Endothelial cell of umbilical vein (primary cell): ENCODE measurements at regions not wholly inside any gene's neighbourhood (a gene's known extent, or its start where the extent isn't known, plus 50 kb on each side); places are given as distances from the start of the nearest gene placed in this dataset.

ENCODE experiments used
- BruUV-seq: library from RNA; stranded (reverse); fragments of 400-500 nt; replicated peaks from 2 replicates; lab custom pipeline; 2021; lab: Mats Ljungman, UMichigan
- CTCF ChIA-PET: fragments of 300-600, 350-600 bp; sonication (Branson Sonifier 250); formaldehyde crosslinking; loops from one replicate; lab custom pipeline; 2021; ENCODE audit warnings: antibody characterized with exemption, inconsistent platforms; lab: Charles Lee
- POLR2A ChIA-PET: fragments of 300-600, 350-600 bp; sonication (Branson Sonifier 250); formaldehyde crosslinking; loops from one replicate; lab custom pipeline; 2021; ENCODE audit warnings: antibody characterized with exemption, inconsistent platforms; lab: Charles Lee
- DNase-seq: peaks from one replicate; pipeline ENCODE4 v3.0.0-alpha.2; 2011; ENCODE audit warnings: low read depth, low spot score
- FAIRE-seq: peaks from 2 replicates; lab custom pipeline; 2011; peaks lifted over from hg19 to GRCh38; lab: Jason Lieb, UNC
- H2AFZ ChIP-seq: 2 replicates; pipeline ENCODE4 v1.6.0; 2012; ENCODE audit warnings: low read depth, low read length, control low read depth, inconsistent platforms
- H3K27ac ChIP-seq: 2 replicates; pipeline ENCODE4 v1.5.1; 2011; ENCODE audit warnings: low read depth, mild to moderate bottlenecking, control low read depth, low read length, moderate library complexity; ENCODE audit not compliant: insufficient read depth
- H3K27me3 ChIP-seq, 2 experiments: 2 replicates each; pipeline versions ENCODE4 v1.6.0 to v1.6.1; 2011; ENCODE audit warnings: low read length in 2 of 2, mixed read lengths in 1 of 2; ENCODE audit not compliant: control insufficient read depth in 2 of 2, insufficient read depth in 2 of 2
- H3K36me3 ChIP-seq, 2 experiments: 2 replicates in 1 of 2; 3 replicates in 1 of 2; pipeline ENCODE4 v1.5.1; 2011; ENCODE audit warnings: low read length in 2 of 2, mild to moderate bottlenecking in 1 of 2, moderate library complexity in 1 of 2; ENCODE audit not compliant: control insufficient read depth in 2 of 2, insufficient read depth in 2 of 2; ENCODE audit errors: extremely low read depth in 1 of 2
- H3K4me1 ChIP-seq: 3 replicates; pipeline ENCODE4 v1.5.1; 2011; ENCODE audit warnings: mild to moderate bottlenecking, low read length; ENCODE audit not compliant: control insufficient read depth, insufficient read depth; ENCODE audit errors: extremely low read depth
- H3K4me2 ChIP-seq: 2 replicates; pipeline ENCODE4 v1.6.1; 2011; ENCODE audit warnings: low read length, control low read depth, mixed read lengths; ENCODE audit not compliant: insufficient read depth
- H3K4me3 ChIP-seq, 3 experiments: fragments of 200-600 bp in 1 of 3; sonication (generic), shearing (Covaris generic) in 1 of 3; replicated peaks in 1 of 3; 2 replicates each; pipeline ENCODE4 v1.5.1; 2011 to 2016; ENCODE audit warnings: control low read depth in 3 of 3, low read length in 3 of 3, mild to moderate bottlenecking in 2 of 3, inconsistent platforms in 1 of 3, low read depth in 1 of 3, moderate library complexity in 1 of 3; ENCODE audit not compliant: insufficient read depth in 1 of 3
- H3K79me2 ChIP-seq: 2 replicates; pipeline ENCODE4 v1.6.0; 2012; ENCODE audit warnings: low read length, inconsistent platforms; ENCODE audit not compliant: control insufficient read depth, insufficient read depth
- H3K9ac ChIP-seq: replicated peaks from 2 replicates; pipeline ENCODE3; 2011; ENCODE audit warnings: low read length, control low read depth; ENCODE audit not compliant: insufficient read depth; ENCODE audit errors: extremely low read depth
- H3K9me1 ChIP-seq: replicated peaks from 3 replicates; pipeline ENCODE4 v1.6.0; 2011; ENCODE audit warnings: mild to moderate bottlenecking, low read length; ENCODE audit not compliant: control insufficient read depth, insufficient read depth; ENCODE audit errors: extremely low read depth
- H3K9me3 ChIP-seq: replicated peaks from 2 replicates; pipeline ENCODE4 v1.5.1; 2012; ENCODE audit warnings: low read length, inconsistent platforms; ENCODE audit not compliant: control insufficient read depth, insufficient read depth
- H4K20me1 ChIP-seq: replicated peaks from 2 replicates; pipeline ENCODE3; 2011; ENCODE audit warnings: mild to moderate bottlenecking, low read length; ENCODE audit not compliant: control insufficient read depth, insufficient read depth; ENCODE audit errors: extremely low read depth
- CTCF ChIP-seq, 2 donors: IDR thresholded peaks; 1 replicate in 1 of 2; 2 replicates in 1 of 2; pipeline ENCODE4 v1.5.1; 2011; ENCODE audit warnings: low read length in 2 of 2, mild to moderate bottlenecking in 2 of 2, moderate library complexity in 2 of 2, control low read depth in 1 of 2, inconsistent platforms in 1 of 2, low read depth in 1 of 2; ENCODE audit not compliant: insufficient read depth in 1 of 2; ENCODE audit errors: extremely low read depth in 1 of 2
- EZH2 ChIP-seq: IDR thresholded peaks from 2 replicates; pipeline ENCODE4 v1.6.1; 2012; ENCODE audit warnings: borderline replicate concordance, low read depth, mild to moderate bottlenecking, moderate library complexity, low read length, inconsistent platforms; ENCODE audit not compliant: severe bottlenecking
- FOS ChIP-seq: IDR thresholded peaks from 2 replicates; pipeline ENCODE4 v1.6.1; 2011; ENCODE audit warnings: mild to moderate bottlenecking, low read length, moderate library complexity, borderline replicate concordance; ENCODE audit not compliant: insufficient read depth
- GATA2 ChIP-seq: IDR thresholded peaks from 2 replicates; pipeline ENCODE4 v1.7.0; 2011; ENCODE audit warnings: low read depth, mild to moderate bottlenecking, moderate library complexity, mixed read lengths, low read length; ENCODE audit not compliant: insufficient read length, insufficient read depth
- JUN ChIP-seq: IDR thresholded peaks from 2 replicates; pipeline ENCODE4 v1.6.1; 2011; ENCODE audit warnings: borderline replicate concordance, low read depth; ENCODE audit not compliant: insufficient read length, insufficient read depth
- MAX ChIP-seq: IDR thresholded peaks from 2 replicates; pipeline ENCODE4 v1.6.1; 2011; ENCODE audit not compliant: insufficient read depth, insufficient read length
- MYC ChIP-seq: IDR thresholded peaks from one replicate; pipeline ENCODE4 v1.6.1; 2011; ENCODE audit warnings: mild to moderate bottlenecking, low read depth, low read length
- POLR2A ChIP-seq: IDR thresholded peaks from 2 replicates; pipeline ENCODE4 v1.6.1; 2012; ENCODE audit warnings: low read depth, mild to moderate bottlenecking, control low read depth, low read length
- POLR2AphosphoS5 ChIP-seq: IDR thresholded peaks from 2 replicates; pipeline ENCODE4 v1.6.1; 2012; ENCODE audit warnings: low read depth, mild to moderate bottlenecking, control low read depth, low read length, moderate library complexity; ENCODE audit not compliant: insufficient read depth
- dilution Hi-C: fragments of 300-500 bp; cut with MboI; formaldehyde crosslinking; loops from one replicate; pipeline ENCODE4 v1.15.0; 2019; ENCODE audit warnings: low sequenced_read_pairs; ENCODE audit not compliant: extremely low pct_ligation_motif_present
- intact Hi-C: fragments of 100-400 bp; cut with micrococcal nuclease; formaldehyde crosslinking; loops from one replicate; pipeline ENCODE4 v1.10.0; 2022

GRCh38 chr3:137264071-137264820 lies 306.5 kb downstream of the IL20RB start:
- BruUV-seq, result no TSS peak
- Histone ChIP-seq H3K27ac (no peak overlapping the region), H3K79me2 (no peaks in the 10 kb centered on the region), H3K4me1 (no peaks in the 10 kb centered on the region), H2AFZ (no peak overlapping the region), H3K27me3 (no peaks in the 10 kb centered on the region), H4K20me1 (no peaks in the 10 kb centered on the region), H3K4me3 (no peak overlapping the region), H3K9me3 (no peaks in the 10 kb centered on the region), H3K9me1 (no peaks in the 10 kb centered on the region), H3K4me2 (no peak overlapping the region), H3K9ac (no peak overlapping the region), H3K36me3 (no peaks in the 10 kb centered on the region)
- TF ChIP-seq POLR2A, result no peak
- intact Hi-C loops, result no loop called here
- ChIA-PET POLR2A (no interaction called here), CTCF (no interaction called here)
- dilution Hi-C loops, result no loop called here
- FAIRE-seq, result no peak
- DNase-seq, result no peak

DNA sequence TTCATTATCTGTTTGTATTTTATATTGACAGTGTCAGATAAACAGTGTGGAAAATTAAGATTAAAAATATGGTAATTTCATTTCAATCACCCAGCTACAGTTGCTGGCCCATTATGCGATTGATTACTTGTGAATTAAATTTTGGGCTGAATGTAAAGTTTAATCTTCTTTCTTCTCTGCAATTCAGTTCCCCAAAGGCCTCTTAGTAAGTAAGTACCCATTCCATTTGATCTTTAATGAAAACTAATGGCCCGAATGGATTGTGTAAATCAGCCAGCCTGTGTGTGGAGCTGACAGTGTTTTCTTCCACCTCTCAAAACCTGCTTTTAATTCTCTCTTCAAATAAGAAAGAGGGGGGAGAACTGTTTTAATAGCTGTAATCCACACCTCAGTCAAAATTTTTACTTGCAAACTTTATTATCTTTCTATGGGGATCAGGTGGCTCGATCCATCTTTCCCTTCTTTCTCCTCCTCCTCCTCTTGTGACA lies 307.1 kb downstream of the IL20RB start:
- H3K4me3 ChIP-seq, result no peak overlapping the region
- no peak for FAIRE-seq
- H3K9me3 ChIP-seq, result no peaks in the 10 kb centered on the region
- dilution Hi-C loops, result no loop called here
- H3K4me2 ChIP-seq, result no peak overlapping the region
- H3K36me3 ChIP-seq, result no peaks in the 10 kb centered on the region
- no peaks in the 10 kb centered on the region for H3K79me2 ChIP-seq
- CTCF ChIA-PET, result no interaction called here
- no peaks in the 10 kb centered on the region for H3K9me1 ChIP-seq
- no peak for TF ChIP-seq MYC
- no peak for TF ChIP-seq CTCF (IDR thresholded peaks at IDR 0.05; ENCODE audit: extremely low read depth in 1 of 2, insufficient read depth in 1 of 2, low read depth in 1 of 2, low read length in 2 of 2)
- no peak for TF ChIP-seq FOS
- TF ChIP-seq POLR2A, result no peak
- TF ChIP-seq MAX, result no peak
- no peak for TF ChIP-seq GATA2
- no peak for TF ChIP-seq POLR2AphosphoS5
- no peak for TF ChIP-seq JUN
- TF ChIP-seq EZH2, result no peak
- H3K4me1 ChIP-seq, result no peaks in the 10 kb centered on the region
- H3K9ac ChIP-seq, result no peak overlapping the region
- BruUV-seq, result no TSS peak
- H3K27ac ChIP-seq, result no peak overlapping the region
- no peak overlapping the region for H2AFZ ChIP-seq
- POLR2A ChIA-PET, result no interaction called here
- H3K27me3 ChIP-seq, result no peaks in the 10 kb centered on the region
- DNase-seq, result no peak
- intact Hi-C loops, result no loop called here
- H4K20me1 ChIP-seq, result no peaks in the 10 kb centered on the region
